Liver (tissue), 3 donors: ENCODE measurements at regions not wholly inside any gene's neighbourhood (a gene's known extent, or its start where the extent isn't known, plus 50 kb on each side); places are given as distances from the start of the nearest gene placed in this dataset.

ENCODE experiments used
- FOXA1 ChIP-seq: IDR thresholded peaks from 2 replicates; pipeline ENCODE4 v1.6.1; 2016; ENCODE audit warnings: antibody characterized with exemption
- GABPA ChIP-seq, 2 donors: IDR thresholded peaks in 1 of 2; conservative IDR thresholded peaks in 1 of 2; 2 replicates each; pipeline ENCODE4 v1.6.1; 2016; ENCODE audit warnings: antibody characterized with exemption in 2 of 2, mild to moderate bottlenecking in 1 of 2, moderate library complexity in 1 of 2
- JUND ChIP-seq, 2 donors: IDR thresholded peaks; 2 replicates each; pipeline ENCODE4 v1.6.1; 2016; ENCODE audit warnings: antibody characterized with exemption in 2 of 2
- RAD21 ChIP-seq, 2 donors: IDR thresholded peaks; 2 replicates each; pipeline ENCODE4 v1.6.1; 2016; ENCODE audit warnings: antibody characterized with exemption in 2 of 2, mild to moderate bottlenecking in 2 of 2
- RXRA ChIP-seq, 2 donors: IDR thresholded peaks; 2 replicates each; pipeline ENCODE4 v1.6.1; 2017 to 2018; ENCODE audit warnings: antibody characterized with exemption in 2 of 2, mild to moderate bottlenecking in 1 of 2
- SP1 ChIP-seq: IDR thresholded peaks from 2 replicates; pipeline ENCODE4 v1.6.1; 2018; ENCODE audit warnings: antibody characterized with exemption, mild to moderate bottlenecking
- TAF1 ChIP-seq: conservative IDR thresholded peaks from 2 replicates; pipeline ENCODE4 v1.6.1; 2016; ENCODE audit warnings: antibody characterized with exemption, mild to moderate bottlenecking
- YY1 ChIP-seq: IDR thresholded peaks from 2 replicates; pipeline ENCODE4 v1.6.1; 2016; ENCODE audit warnings: antibody characterized with exemption, mild to moderate bottlenecking
- ZBTB33 ChIP-seq: IDR thresholded peaks from 2 replicates; pipeline ENCODE4 v1.6.1; 2016; ENCODE audit warnings: antibody characterized with exemption
- TF ChIP-seq, protein P1 (sequence below): fragments of 150-350 bp; IDR thresholded peaks from 2 replicates; pipeline ENCODE4 v1.5.1; 2017; ENCODE audit warnings: improper control_type of control experiment, low read depth, low read length; ENCODE audit not compliant: missing input control
- TF ChIP-seq, protein P2 (sequence below): IDR thresholded peaks from 2 replicates; pipeline ENCODE4 v1.6.1; 2016; ENCODE audit warnings: antibody characterized with exemption
- TF ChIP-seq, protein P3 (sequence below): IDR thresholded peaks from 2 replicates; pipeline ENCODE4 v1.6.1; 2016; ENCODE audit warnings: antibody characterized with exemption, mild to moderate bottlenecking
- TF ChIP-seq, protein P4 (sequence below): IDR thresholded peaks from 2 replicates; pipeline ENCODE4 v1.6.1; 2016; ENCODE audit warnings: antibody characterized with exemption
- donor health status: healthy.
- donor health status: healthy.

GRCh38 chr19:29401712-29402421 is 123.9 kb upstream of the VSTM2B start:
- TF ChIP-seq, protein P1, sequence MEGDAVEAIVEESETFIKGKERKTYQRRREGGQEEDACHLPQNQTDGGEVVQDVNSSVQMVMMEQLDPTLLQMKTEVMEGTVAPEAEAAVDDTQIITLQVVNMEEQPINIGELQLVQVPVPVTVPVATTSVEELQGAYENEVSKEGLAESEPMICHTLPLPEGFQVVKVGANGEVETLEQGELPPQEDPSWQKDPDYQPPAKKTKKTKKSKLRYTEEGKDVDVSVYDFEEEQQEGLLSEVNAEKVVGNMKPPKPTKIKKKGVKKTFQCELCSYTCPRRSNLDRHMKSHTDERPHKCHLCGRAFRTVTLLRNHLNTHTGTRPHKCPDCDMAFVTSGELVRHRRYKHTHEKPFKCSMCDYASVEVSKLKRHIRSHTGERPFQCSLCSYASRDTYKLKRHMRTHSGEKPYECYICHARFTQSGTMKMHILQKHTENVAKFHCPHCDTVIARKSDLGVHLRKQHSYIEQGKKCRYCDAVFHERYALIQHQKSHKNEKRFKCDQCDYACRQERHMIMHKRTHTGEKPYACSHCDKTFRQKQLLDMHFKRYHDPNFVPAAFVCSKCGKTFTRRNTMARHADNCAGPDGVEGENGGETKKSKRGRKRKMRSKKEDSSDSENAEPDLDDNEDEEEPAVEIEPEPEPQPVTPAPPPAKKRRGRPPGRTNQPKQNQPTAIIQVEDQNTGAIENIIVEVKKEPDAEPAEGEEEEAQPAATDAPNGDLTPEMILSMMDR: no peak
- TF ChIP-seq RXRA (IDR thresholded peaks at IDR 0.05) (no peak), GABPA (IDR thresholded peaks at IDR 0.05 in 1 of 2, conservative IDR thresholded peaks at IDR 0.05 in 1 of 2) (no peak), TAF1 (no peak), JUND (IDR thresholded peaks at IDR 0.05) (no peak), RAD21 (IDR thresholded peaks at IDR 0.05) (no peak), SP1 (no peak), ZBTB33 (no peak), YY1 (no peak), FOXA1 (no peak)
- TF ChIP-seq, protein P2, sequence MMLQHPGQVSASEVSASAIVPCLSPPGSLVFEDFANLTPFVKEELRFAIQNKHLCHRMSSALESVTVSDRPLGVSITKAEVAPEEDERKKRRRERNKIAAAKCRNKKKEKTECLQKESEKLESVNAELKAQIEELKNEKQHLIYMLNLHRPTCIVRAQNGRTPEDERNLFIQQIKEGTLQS: no peak
- TF ChIP-seq, protein P3, sequence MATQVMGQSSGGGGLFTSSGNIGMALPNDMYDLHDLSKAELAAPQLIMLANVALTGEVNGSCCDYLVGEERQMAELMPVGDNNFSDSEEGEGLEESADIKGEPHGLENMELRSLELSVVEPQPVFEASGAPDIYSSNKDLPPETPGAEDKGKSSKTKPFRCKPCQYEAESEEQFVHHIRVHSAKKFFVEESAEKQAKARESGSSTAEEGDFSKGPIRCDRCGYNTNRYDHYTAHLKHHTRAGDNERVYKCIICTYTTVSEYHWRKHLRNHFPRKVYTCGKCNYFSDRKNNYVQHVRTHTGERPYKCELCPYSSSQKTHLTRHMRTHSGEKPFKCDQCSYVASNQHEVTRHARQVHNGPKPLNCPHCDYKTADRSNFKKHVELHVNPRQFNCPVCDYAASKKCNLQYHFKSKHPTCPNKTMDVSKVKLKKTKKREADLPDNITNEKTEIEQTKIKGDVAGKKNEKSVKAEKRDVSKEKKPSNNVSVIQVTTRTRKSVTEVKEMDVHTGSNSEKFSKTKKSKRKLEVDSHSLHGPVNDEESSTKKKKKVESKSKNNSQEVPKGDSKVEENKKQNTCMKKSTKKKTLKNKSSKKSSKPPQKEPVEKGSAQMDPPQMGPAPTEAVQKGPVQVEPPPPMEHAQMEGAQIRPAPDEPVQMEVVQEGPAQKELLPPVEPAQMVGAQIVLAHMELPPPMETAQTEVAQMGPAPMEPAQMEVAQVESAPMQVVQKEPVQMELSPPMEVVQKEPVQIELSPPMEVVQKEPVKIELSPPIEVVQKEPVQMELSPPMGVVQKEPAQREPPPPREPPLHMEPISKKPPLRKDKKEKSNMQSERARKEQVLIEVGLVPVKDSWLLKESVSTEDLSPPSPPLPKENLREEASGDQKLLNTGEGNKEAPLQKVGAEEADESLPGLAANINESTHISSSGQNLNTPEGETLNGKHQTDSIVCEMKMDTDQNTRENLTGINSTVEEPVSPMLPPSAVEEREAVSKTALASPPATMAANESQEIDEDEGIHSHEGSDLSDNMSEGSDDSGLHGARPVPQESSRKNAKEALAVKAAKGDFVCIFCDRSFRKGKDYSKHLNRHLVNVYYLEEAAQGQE: no peak
- TF ChIP-seq, protein P4, sequence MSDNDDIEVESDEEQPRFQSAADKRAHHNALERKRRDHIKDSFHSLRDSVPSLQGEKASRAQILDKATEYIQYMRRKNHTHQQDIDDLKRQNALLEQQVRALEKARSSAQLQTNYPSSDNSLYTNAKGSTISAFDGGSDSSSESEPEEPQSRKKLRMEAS: no peak
